OCI-LY7 (cell line): ENCODE measurements at regions not wholly inside any gene's neighbourhood (a gene's known extent, or its start where the extent isn't known, plus 50 kb on each side); places are given as distances from the start of the nearest gene placed in this dataset.

Experiments used
- BruUV-seq: library from RNA; stranded (reverse); fragments of 400-500 nt; replicated peaks from 2 replicates; lab custom pipeline; 2021; lab: Mats Ljungman, UMichigan
- CTCF ChIA-PET: fragments of 300-600 bp; sonication (Branson Sonifier 250); formaldehyde crosslinking; loops from one replicate; lab custom pipeline; 2022; ENCODE audit warnings: antibody characterized with exemption; ENCODE audit not compliant: unreplicated experiment; lab: Charles Lee
- POLR2A ChIA-PET: fragments of 300-600 bp; sonication (Branson Sonifier 250); formaldehyde crosslinking; loops from one replicate; lab custom pipeline; 2022; ENCODE audit warnings: antibody characterized with exemption; lab: Charles Lee
- DNase-seq: peaks from one replicate; pipeline ENCODE4 v3.0.0-alpha.2; 2015; ENCODE audit warnings: low spot score
- H2AFZ ChIP-seq: fragments of 200-600 bp; sonication (generic), shearing (Covaris generic); 2 replicates; pipeline ENCODE4 v1.6.1; 2014; ENCODE audit warnings: mild to moderate bottlenecking, antibody characterized with exemption, low read length, moderate library complexity
- H3K27ac ChIP-seq: fragments of 200-600 bp; sonication (generic); 2 replicates; pipeline ENCODE4 v1.5.1; 2014; ENCODE audit warnings: mixed run types, low read depth, mild to moderate bottlenecking, moderate library complexity, low read length, inconsistent platforms; ENCODE audit not compliant: poor library complexity, severe bottlenecking
- H3K36me3 ChIP-seq: fragments of 200-600 bp; sonication (generic); 2 replicates; pipeline ENCODE4 v1.6.1; 2014; ENCODE audit warnings: mild to moderate bottlenecking, antibody characterized with exemption, low read length, moderate library complexity, mixed read lengths; ENCODE audit not compliant: insufficient read depth
- H3K4me1 ChIP-seq: fragments of 200-600 bp; sonication (generic); 2 replicates; pipeline ENCODE4 v1.5.1; 2014; ENCODE audit warnings: mild to moderate bottlenecking, low read length; ENCODE audit not compliant: insufficient read depth, poor library complexity, severe bottlenecking
- H3K4me2 ChIP-seq: fragments of 200-600 bp; sonication (generic); 2 replicates; pipeline ENCODE4 v1.6.1; 2014; ENCODE audit warnings: mild to moderate bottlenecking, low read length
- H3K4me3 ChIP-seq: fragments of 200-600 bp; sonication (generic); 2 replicates; pipeline ENCODE4 v1.5.1; 2014; ENCODE audit warnings: mild to moderate bottlenecking, low read depth, low read length; ENCODE audit not compliant: poor library complexity, severe bottlenecking
- H3K79me2 ChIP-seq: fragments of 200-600 bp; sonication (generic); 2 replicates; pipeline ENCODE4 v1.6.1; 2016; ENCODE audit warnings: low read depth, mild to moderate bottlenecking, low read length, moderate library complexity, mixed read lengths; ENCODE audit not compliant: insufficient read depth
- H3K9me2 ChIP-seq: fragments of 200-600 bp; sonication (generic); 2 replicates; pipeline ENCODE4 v1.6.1; 2016; ENCODE audit warnings: mild to moderate bottlenecking, low read length, mixed read lengths; ENCODE audit not compliant: insufficient read depth
- H3K9me3 ChIP-seq: fragments of 200-600 bp; sonication (generic); 2 replicates; pipeline ENCODE4 v1.6.1; 2014; ENCODE audit warnings: mild to moderate bottlenecking, mixed run types, low read length, mixed read lengths
- H4K20me1 ChIP-seq: fragments of 200-600 bp; sonication (generic); 2 replicates; pipeline ENCODE4 v1.6.1; 2014; ENCODE audit warnings: mild to moderate bottlenecking, antibody characterized with exemption, low read length, moderate library complexity, mixed read lengths; ENCODE audit not compliant: insufficient read depth
- EZH2phosphoT487 ChIP-seq: fragments of 200-600 bp; sonication (generic); IDR thresholded peaks from 2 replicates; pipeline ENCODE4 v1.6.1; 2018; ENCODE audit warnings: low read depth, borderline replicate concordance, mild to moderate bottlenecking, mixed run types, antibody characterized with exemption, low read length, moderate library complexity, mixed read lengths
- intact Hi-C: fragments of 100-400 bp; cut with micrococcal nuclease; formaldehyde crosslinking; loops from one replicate; pipeline ENCODE4 v1.10.0; 2022; ENCODE audit not compliant: unreplicated experiment
- TF ChIP-seq, protein P1 (sequence below): fragments of 200-600 bp; sonication (generic); conservative IDR thresholded peaks from 2 replicates; pipeline ENCODE4 v1.5.1; 2014; ENCODE audit warnings: mild to moderate bottlenecking, antibody characterized with exemption, low read length, moderate library complexity, mixed read lengths

GRCh38 chr17:68657576-68657975, 56.4 kb upstream of the FAM20A start:
- no peaks in the 10 kb centered on the region for H3K79me2 ChIP-seq
- intact Hi-C loops: no loop called here
- ChIA-PET CTCF (no interaction called here), POLR2A (no interaction called here)
- H3K9me2 ChIP-seq: no peaks in the 10 kb centered on the region
- no TSS peak for BruUV-seq
- TF ChIP-seq, protein P1, sequence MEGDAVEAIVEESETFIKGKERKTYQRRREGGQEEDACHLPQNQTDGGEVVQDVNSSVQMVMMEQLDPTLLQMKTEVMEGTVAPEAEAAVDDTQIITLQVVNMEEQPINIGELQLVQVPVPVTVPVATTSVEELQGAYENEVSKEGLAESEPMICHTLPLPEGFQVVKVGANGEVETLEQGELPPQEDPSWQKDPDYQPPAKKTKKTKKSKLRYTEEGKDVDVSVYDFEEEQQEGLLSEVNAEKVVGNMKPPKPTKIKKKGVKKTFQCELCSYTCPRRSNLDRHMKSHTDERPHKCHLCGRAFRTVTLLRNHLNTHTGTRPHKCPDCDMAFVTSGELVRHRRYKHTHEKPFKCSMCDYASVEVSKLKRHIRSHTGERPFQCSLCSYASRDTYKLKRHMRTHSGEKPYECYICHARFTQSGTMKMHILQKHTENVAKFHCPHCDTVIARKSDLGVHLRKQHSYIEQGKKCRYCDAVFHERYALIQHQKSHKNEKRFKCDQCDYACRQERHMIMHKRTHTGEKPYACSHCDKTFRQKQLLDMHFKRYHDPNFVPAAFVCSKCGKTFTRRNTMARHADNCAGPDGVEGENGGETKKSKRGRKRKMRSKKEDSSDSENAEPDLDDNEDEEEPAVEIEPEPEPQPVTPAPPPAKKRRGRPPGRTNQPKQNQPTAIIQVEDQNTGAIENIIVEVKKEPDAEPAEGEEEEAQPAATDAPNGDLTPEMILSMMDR: no peak
- no peak for TF ChIP-seq EZH2phosphoT487
- no peaks in the 10 kb centered on the region for H3K4me1 ChIP-seq
- no peak overlapping the region for H3K4me2 ChIP-seq
- no peaks in the 10 kb centered on the region for H4K20me1 ChIP-seq
- no peak overlapping the region for H3K27ac ChIP-seq
- H3K9me3 ChIP-seq: no peaks in the 10 kb centered on the region
- no peak overlapping the region for H2AFZ ChIP-seq
- H3K4me3 ChIP-seq: no peak overlapping the region
- no peak for DNase-seq
- H3K36me3 ChIP-seq: no peaks in the 10 kb centered on the region

DNA sequence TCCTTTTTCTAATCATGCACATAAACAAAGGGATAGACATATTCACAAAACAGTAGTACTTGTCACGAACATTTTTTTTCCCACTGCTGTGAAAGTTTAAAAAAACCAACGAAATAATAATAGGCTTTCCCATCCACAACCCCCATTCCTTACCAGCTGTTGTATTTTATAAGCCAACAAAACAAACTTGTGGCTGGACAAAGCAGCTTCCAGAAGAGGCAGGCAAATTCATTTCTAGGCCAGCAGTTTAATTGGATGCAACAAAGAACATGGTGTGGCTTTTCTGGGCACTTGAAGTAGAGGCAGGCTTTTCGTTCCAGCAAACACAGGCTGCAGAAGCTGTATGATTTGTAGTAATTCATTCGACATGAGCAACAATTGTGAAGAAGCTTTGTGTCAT, 56.0 kb upstream of the FAM20A start:
- intact Hi-C loops: no loop called here
- BruUV-seq: no TSS peak
- TF ChIP-seq, protein P1: no peak
- no peak for TF ChIP-seq EZH2phosphoT487
- H3K36me3 ChIP-seq: no peaks in the 10 kb centered on the region
- H3K4me2 ChIP-seq: no peak overlapping the region
- DNase-seq: no peak
- no peak overlapping the region for H2AFZ ChIP-seq
- CTCF ChIA-PET: no interaction called here
- H3K9me3 ChIP-seq: no peaks in the 10 kb centered on the region
- H3K4me1 ChIP-seq: no peaks in the 10 kb centered on the region
- H3K4me3 ChIP-seq: no peak overlapping the region
- H3K27ac ChIP-seq: no peak overlapping the region
- no peaks in the 10 kb centered on the region for H3K79me2 ChIP-seq
- POLR2A ChIA-PET: no interaction called here
- H4K20me1 ChIP-seq: no peaks in the 10 kb centered on the region
- no peaks in the 10 kb centered on the region for H3K9me2 ChIP-seq

DNA sequence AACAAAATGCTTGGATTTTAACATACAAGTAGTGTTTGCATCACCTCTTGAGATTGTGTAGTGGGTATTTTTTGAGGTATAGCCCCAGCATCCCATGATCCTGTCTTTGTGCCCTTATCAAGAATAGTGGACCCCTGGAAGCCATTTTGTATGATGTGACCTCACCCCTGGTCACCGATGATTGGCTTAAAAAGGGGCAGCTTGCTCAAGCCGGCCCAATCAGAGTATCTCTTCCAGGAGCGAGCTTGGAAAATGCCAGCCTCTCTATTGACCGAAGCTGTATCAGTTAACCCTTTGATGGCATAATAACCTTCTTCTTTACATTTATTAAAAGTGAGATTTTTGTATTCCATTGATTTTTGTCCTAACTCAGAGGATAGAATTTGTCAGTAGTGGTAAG, 55.5 kb upstream of the FAM20A start:
- intact Hi-C loops: no loop called here
- H3K4me3 ChIP-seq: no peak overlapping the region
- ChIA-PET CTCF (no interaction called here), POLR2A (no interaction called here)
- no peak for TF ChIP-seq EZH2phosphoT487
- TF ChIP-seq, protein P1: no peak
- no peaks in the 10 kb centered on the region for H3K36me3 ChIP-seq
- no peaks in the 10 kb centered on the region for H3K9me3 ChIP-seq
- no peaks in the 10 kb centered on the region for H3K4me1 ChIP-seq
- no TSS peak for BruUV-seq
- H3K9me2 ChIP-seq: no peaks in the 10 kb centered on the region
- H3K4me2 ChIP-seq: no peak overlapping the region
- H2AFZ ChIP-seq: no peak overlapping the region
- no peaks in the 10 kb centered on the region for H3K79me2 ChIP-seq
- H3K27ac ChIP-seq: no peak overlapping the region
- H4K20me1 ChIP-seq: no peaks in the 10 kb centered on the region
- no peak for DNase-seq
